DMS 273 treated with DMSO at 0.1 percent for 48 hours (cell line): ENCODE measurements at regions not wholly inside any gene's neighbourhood (a gene's known extent, or its start where the extent isn't known, plus 50 kb on each side); places are given as distances from the start of the nearest gene placed in this dataset.
"Not testable (repeated sequence)": the region's sequence is repeated elsewhere in the genome, so short reads cannot be mapped to it uniquely, and the experiment has no call there.

Source experiments
- DNase-seq: peaks from one replicate; lab custom pipeline; 2025; lab: John Stamatoyannopoulos, UW

DNA sequence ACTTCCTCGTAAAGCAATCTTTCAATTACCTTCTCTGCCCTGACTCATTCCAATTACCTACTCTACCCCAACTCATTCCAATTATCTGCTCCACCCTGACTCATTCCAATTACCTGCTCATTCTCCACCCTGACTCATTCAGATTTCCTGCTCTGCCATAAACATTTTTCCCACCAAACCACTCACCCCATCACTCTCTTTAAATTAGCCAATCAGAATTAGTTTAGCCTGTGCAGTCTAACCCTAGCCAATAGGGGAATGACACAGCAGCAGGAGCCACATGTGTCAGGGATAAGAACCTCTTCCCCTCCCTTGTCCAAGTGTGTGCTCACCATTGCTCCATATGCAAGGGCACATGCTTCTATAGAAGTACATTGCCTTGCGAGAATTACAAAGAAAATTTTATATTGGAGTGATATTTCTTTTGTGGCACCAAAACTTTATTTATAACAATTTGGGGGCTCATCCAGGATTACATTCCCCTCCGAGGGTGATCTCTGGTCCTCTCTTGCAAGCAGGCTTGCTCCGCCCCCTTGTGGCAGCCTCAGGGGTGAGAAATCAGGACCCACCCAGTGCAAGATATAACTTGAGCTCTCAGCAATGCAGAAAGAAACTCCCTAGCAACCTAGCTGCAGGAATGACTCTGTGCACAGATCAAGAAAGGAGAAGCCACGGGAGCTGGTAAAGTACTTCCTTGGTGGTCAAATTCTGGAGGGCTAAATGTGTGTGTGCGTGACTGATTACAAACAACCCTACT, 551.9 kb upstream of the EYS start:
- not testable (repeated sequence) for DNase-seq

DNA sequence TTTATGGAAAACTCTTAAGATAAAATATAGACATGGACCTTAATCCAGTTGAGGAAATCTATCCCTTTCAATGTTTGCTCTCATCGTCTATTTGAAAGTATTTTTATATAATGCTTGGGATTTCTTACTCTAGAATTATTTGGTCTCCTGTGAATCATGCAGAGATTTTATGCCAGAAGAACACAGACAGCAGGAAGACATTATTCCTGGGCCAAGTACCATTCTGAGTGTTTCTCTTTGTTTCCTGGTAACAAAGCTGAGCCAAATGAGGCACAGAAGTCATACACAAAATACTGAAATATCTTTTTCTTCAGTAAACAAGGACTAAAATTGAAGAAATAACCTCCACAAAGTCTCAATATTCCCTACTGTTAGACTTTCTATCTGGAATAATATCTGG, 538.2 kb upstream of the EYS start:
- no peak for DNase-seq

DNA sequence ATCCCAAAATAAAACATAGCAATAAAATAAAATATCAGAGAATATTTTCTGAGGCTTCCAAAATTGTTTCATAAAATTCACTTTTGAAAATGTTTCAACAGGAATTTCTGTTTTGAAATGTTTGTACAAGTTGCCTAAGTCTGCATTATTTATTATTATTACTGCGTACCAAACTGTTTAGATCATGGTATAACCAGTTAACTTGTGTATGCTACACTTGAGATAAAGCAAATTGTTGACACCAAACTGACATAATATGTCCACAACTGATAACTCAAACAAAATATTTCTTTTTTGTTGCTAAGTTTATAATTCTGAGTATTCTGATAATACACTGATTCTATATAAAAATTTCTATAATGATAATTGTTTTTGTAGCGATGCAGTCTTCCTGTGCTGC, 531.8 kb upstream of the EYS start:
- no peak for DNase-seq

GRCh38 chr6:66232890-66233289, 525.9 kb upstream of the EYS start:
- DNase-seq = no peak

DNA sequence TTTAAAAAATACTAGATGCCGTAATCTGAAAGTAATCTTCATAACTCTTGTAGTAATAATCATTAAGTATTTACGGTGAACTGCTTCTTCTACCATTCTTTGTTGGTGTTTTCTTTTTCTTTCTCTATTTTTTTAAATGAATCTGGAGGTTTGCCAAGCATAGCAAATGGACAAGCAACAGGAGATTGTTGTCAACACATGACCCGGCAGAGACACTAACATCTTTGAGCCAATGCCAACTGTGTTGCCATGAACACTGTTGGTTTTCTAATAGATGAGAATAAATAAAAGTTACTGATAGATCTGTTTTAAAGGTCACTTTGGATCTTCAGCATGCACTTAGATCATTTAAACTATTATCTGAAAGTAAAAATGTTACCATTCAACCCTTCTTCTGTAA, 523.6 kb upstream of the EYS start:
- DNase-seq = no peak

DNA sequence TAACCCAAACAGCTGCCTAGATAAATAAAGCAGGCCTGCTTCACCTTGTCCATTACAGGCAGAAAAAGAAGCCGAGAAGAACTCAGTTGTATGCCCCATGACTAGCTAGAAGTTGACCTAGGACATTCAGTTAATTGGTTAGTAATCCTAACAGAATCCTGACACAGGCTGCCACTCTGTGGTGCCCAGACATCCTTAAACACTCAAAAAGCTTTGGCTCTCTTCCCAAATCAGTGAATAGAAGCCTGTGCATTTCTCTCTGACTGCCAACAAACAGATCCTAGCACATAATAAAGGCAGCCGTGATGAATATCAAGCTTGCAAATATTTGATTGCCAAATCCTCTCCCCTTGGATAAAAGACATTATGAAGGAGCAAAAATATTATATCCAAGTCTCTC, 519.1 kb upstream of the EYS start:
- DNase-seq = no peak

DNA sequence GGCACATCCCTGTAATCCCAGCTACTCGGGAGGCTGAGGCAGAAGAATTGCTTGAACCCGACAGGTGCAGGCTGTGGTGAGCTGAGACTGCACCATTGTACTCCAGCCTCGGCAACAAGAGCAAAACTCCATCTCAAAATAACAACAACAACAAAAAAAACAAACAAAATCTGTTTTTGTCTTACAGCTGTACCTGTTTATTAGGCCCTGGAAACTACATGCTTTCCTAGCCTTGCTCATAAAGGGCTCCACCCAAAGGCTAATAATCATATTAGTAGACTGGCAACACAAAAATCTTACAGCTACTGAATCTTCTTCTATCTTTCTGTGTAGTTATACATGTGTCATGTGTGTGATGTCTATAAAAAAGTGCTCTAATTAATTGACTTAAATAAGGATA, 503.9 kb upstream of the EYS start:
- no peak for DNase-seq

GRCh38 chr6:66200390-66200789, 493.4 kb upstream of the EYS start:
- no peak for DNase-seq

DNA sequence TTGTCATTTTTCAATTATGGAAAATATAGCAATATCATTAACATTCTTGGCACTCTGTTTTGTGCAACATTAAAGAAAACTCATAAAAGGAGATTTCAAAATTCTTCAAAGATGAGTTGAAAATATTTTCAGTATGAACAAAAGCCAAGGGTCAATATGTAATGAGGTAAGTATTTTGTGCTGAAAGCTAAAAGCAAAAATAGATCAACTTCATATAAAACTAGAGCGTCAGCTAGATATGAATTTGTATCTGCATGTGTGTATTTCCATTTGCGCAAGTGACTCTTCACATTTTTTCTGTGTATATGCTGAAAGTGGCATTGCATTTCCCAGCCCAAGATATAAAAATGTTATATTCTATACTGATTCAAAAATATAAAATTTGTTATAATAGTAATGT, 492.1 kb upstream of the EYS start:
- no peak for DNase-seq

GRCh38 chr6:66198062-66198624, 491.1 kb upstream of the EYS start:
- DNase-seq = no peak

GRCh38 chr6:66190858-66191257, 483.8 kb upstream of the EYS start:
- DNase-seq = no peak

DNA sequence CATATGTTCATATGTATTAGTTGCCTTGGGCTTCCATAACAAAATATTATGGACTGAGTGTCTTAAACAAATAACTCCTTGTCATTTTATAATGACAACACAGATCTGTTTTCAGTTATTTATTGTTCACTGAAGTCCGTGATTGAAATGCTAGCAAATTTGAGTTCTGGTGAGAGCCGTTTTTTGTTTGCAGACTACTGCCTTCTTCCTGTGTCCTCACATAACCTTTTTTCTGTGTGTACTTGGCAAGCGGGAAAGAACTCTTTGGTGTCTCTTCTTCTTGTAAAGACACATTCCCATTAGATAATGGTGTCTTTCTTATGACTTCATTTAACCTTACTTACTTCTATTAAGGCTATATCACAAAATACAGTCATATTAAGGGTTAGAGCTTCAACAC, 482.9 kb upstream of the EYS start:
- no peak for DNase-seq

DNA sequence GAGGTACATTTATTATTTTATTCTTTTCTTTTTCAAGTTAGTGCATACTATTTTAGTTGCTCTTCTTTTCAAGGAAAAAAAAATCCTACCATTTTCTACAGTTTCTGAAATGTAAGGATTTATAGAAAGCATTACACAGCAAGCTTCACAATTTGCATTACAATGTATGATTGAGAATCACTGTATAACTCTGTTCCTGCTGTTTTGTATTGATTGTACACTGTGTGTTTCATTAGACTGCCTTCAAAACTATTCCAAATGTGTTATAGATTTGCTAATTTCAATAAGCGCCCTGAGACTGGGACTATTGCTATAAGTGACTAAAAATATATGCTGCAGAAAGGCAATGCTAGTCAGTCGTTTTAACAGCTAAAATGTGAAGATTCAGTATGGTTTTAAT, 479.7 kb upstream of the EYS start:
- no peak for DNase-seq

- no peak for DNase-seq
Measured at GRCh38 chr6:66184091-66184490, 477.1 kb upstream of the EYS start.

GRCh38 chr6:66179361-66179760, 472.3 kb upstream of the EYS start:
- no peak for DNase-seq

GRCh38 chr6:66173587-66173986, 466.6 kb upstream of the EYS start:
- DNase-seq = no peak

DNA sequence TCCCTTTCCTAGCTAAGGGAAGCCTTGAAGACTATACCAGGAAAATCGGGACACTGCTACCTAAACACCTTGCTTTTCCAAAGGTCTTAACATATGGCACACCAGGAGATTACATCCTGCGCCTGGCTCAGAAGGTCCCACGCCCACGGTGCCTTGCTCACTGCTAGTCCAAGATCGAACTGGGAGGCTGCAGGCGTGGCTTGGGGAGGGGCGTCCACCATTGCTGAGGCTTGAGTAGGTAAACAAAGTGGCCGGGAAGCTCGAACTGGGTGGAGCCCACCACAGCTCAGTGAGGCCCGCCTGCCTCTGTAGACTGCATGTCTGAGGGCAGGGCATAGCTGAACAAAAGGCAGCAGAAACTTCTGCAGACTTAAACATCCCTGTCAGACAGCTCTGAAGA, 459.7 kb upstream of the EYS start:
- DNase-seq = not testable (repeated sequence)

- no peak for DNase-seq
Measured at GRCh38 chr6:66161546-66162108, 454.6 kb upstream of the EYS start.

DNA sequence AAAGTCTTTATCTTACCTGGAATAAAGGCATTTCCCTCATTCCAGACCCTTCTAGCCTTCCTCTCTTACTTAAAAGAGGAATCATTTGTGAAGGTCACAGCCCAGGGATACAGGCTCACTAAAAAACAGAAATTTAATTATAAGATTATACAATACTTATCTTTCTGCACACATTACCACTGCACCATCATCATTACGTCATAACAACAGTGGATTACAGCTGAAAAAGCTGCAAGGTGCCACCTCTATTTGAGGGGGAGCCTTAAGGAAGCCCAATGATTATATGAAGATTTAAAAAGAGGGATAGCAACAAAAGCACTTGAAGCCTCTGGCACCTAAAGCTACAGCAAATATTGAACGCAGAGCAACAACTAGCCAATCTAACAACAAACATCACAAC, 452.9 kb upstream of the EYS start:
- no peak for DNase-seq

GRCh38 chr6:66153247-66153646, 446.2 kb upstream of the EYS start:
- no peak for DNase-seq

- no peak for DNase-seq
Measured at GRCh38 chr6:66149132-66149531, 442.1 kb upstream of the EYS start.

DNA sequence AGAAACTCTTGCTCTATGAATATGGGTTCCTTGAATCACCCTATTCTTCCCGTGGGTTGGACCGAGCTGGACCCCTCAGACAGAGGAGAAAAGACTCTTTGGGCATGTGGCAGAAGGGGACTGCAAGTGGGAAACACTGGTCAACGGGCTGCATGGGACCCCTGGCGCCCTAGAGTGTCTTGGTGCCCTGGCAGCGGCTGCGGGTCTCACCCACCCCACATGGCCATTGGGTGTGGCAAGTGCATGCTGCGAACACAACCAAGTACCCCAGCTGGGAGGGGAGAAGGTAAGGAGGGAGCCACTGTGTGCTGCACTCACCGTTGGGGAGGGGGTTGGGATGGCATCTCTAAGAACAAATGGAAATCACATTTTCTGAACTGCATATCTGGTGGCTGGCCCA, 438.8 kb upstream of the EYS start:
- DNase-seq = no peak

- DNase-seq = no peak
Measured at GRCh38 chr6:66134021-66134420, 427.0 kb upstream of the EYS start.

DNA sequence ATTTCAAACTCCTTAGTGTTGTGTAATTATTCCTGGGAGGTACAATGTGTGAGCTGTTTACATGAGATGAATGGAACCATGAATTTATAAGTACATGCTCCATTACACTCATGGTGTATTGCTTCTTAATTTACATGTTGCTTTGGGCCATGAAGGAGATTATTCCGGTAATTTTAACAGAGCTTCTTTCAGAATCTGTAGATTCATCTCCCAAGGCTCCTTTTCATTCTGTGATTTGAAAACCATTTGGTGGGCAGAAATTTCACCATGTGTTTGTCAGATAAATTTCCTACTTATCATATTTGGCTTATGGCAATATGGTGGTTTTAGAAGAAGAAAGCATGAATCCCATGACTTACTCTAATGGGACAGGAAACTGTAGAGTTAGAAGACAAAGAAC, 421.6 kb upstream of the EYS start:
- DNase-seq = no peak
